H9 (cell line): ENCODE measurements at regions not wholly inside any gene's neighbourhood (a gene's known extent, or its start where the extent isn't known, plus 50 kb on each side); places are given as distances from the start of the nearest gene placed in this dataset.
"Not testable (repeated sequence)": the region's sequence is repeated elsewhere in the genome, so short reads cannot be mapped to it uniquely, and the experiment has no call there.

Experiments
- DNase-seq: peaks from one replicate; pipeline ENCODE4 v3.0.0-alpha.2; 2017
- H2AFZ ChIP-seq: one replicate; pipeline ENCODE4 v1.6.1; 2013; ENCODE audit warnings: mild to moderate bottlenecking, low read length, control low read depth, moderate library complexity
- H2AK5ac ChIP-seq: 2 replicates; pipeline ENCODE4 v1.6.1; 2013; ENCODE audit warnings: low read length, control low read depth, mixed read lengths; ENCODE audit not compliant: insufficient read length
- H2BK120ac ChIP-seq: one replicate; pipeline ENCODE4 v1.6.1; 2013; ENCODE audit warnings: low read depth, mild to moderate bottlenecking, low read length, control low read depth, inconsistent platforms; ENCODE audit not compliant: poor library complexity, severe bottlenecking
- H2BK12ac ChIP-seq: 2 replicates; pipeline ENCODE4 v1.6.1; 2013; ENCODE audit warnings: low read length, control low read depth, mixed read lengths, low read depth; ENCODE audit not compliant: insufficient read length
- H2BK15ac ChIP-seq: 2 replicates; pipeline ENCODE4 v1.6.1; 2013; ENCODE audit warnings: low read depth, low read length, control low read depth
- H2BK20ac ChIP-seq: one replicate; pipeline ENCODE4 v1.6.1; 2013; ENCODE audit warnings: low read depth, mild to moderate bottlenecking, low read length, control low read depth, inconsistent platforms; ENCODE audit not compliant: poor library complexity, severe bottlenecking
- H2BK5ac ChIP-seq: 2 replicates; pipeline ENCODE4 v1.6.1; 2013; ENCODE audit warnings: low read length, control low read depth, mixed read lengths; ENCODE audit not compliant: insufficient read length
- H3K14ac ChIP-seq: 2 replicates; pipeline ENCODE4 v1.6.1; 2013; ENCODE audit warnings: low read length, control low read depth; ENCODE audit not compliant: insufficient read depth
- H3K18ac ChIP-seq: 2 replicates; pipeline ENCODE4 v1.6.1; 2013; ENCODE audit warnings: low read depth, mild to moderate bottlenecking, mixed read lengths, low read length, control low read depth; ENCODE audit not compliant: insufficient read length
- H3K23ac ChIP-seq: 2 replicates; pipeline ENCODE4 v1.6.1; 2013; ENCODE audit warnings: low read length, control low read depth, mixed read lengths, low read depth; ENCODE audit not compliant: insufficient read length
- H3K23me2 ChIP-seq: 2 replicates; pipeline ENCODE4 v1.6.1; 2013; ENCODE audit warnings: low read depth, mild to moderate bottlenecking, mixed read lengths, low read length, control low read depth; ENCODE audit not compliant: insufficient read length, poor library complexity, severe bottlenecking
- H3K27ac ChIP-seq: 2 replicates; pipeline ENCODE4 v1.5.1; 2013; ENCODE audit warnings: low read length, control low read depth, mixed read lengths, low read depth; ENCODE audit not compliant: insufficient read length
- H3K27me3 ChIP-seq: 2 replicates; pipeline ENCODE4 v1.6.1; 2013; ENCODE audit warnings: low read length, control low read depth, inconsistent platforms; ENCODE audit not compliant: insufficient read depth
- H3K4ac ChIP-seq: 2 replicates; pipeline ENCODE4 v1.6.1; 2013; ENCODE audit warnings: low read depth, mild to moderate bottlenecking, control low read depth, inconsistent platforms, low read length, moderate library complexity
- H3K4me1 ChIP-seq: 2 replicates; pipeline ENCODE4 v1.6.1; 2013; ENCODE audit warnings: low read length, control low read depth, inconsistent platforms; ENCODE audit not compliant: insufficient read depth
- H3K4me2 ChIP-seq: 2 replicates; pipeline ENCODE4 v1.6.1; 2013; ENCODE audit warnings: low read length, control low read depth, mixed read lengths; ENCODE audit not compliant: insufficient read length, insufficient read depth
- H3K56ac ChIP-seq: 2 replicates; pipeline ENCODE4 v1.6.1; 2013; ENCODE audit warnings: low read depth, mild to moderate bottlenecking, mixed read lengths, low read length, control low read depth; ENCODE audit not compliant: insufficient read length
- H3K79me1 ChIP-seq: 2 replicates; pipeline ENCODE4 v1.6.1; 2013; ENCODE audit warnings: low read depth, mild to moderate bottlenecking, moderate library complexity, low read length, control low read depth, inconsistent platforms; ENCODE audit not compliant: insufficient read depth, poor library complexity, severe bottlenecking
- H3K79me2 ChIP-seq: 2 replicates; pipeline ENCODE4 v1.6.1; 2013; ENCODE audit warnings: low read length, control low read depth, inconsistent platforms; ENCODE audit not compliant: insufficient read depth
- H3K9ac ChIP-seq: 2 replicates; pipeline ENCODE4 v1.6.1; 2013; ENCODE audit warnings: low read length, control low read depth, mixed read lengths; ENCODE audit not compliant: insufficient read length; ENCODE audit errors: extremely low read depth
- H3K9me3 ChIP-seq: one replicate; pipeline ENCODE4 v1.6.1; 2013; ENCODE audit warnings: low read depth, low read length, inconsistent platforms; ENCODE audit not compliant: control insufficient read depth
- H3T11ph ChIP-seq: one replicate; pipeline ENCODE4 v1.6.1; 2013; ENCODE audit warnings: mild to moderate bottlenecking, low read length, control low read depth, inconsistent platforms
- H4K20me1 ChIP-seq: one replicate; pipeline ENCODE4 v1.6.1; 2013; ENCODE audit not compliant: control insufficient read depth, insufficient read length, insufficient read depth
- H4K5ac ChIP-seq: 2 replicates; pipeline ENCODE4 v1.6.1; 2013; ENCODE audit warnings: low read depth, mild to moderate bottlenecking, mixed read lengths, low read length, control low read depth; ENCODE audit not compliant: insufficient read length
- H4K8ac ChIP-seq: replicated peaks from 2 replicates; pipeline ENCODE4 v1.6.1; 2013; ENCODE audit warnings: low read length, control low read depth, mixed read lengths, low read depth; ENCODE audit not compliant: insufficient read length
- H4K91ac ChIP-seq: 2 replicates; pipeline ENCODE4 v1.6.1; 2013; ENCODE audit warnings: low read depth, mild to moderate bottlenecking, moderate library complexity, mixed read lengths, low read length, control low read depth; ENCODE audit not compliant: insufficient read length
- H3K27ac Mint-ChIP-seq, 3 experiments: 2 replicates in 2 of 3; 3 replicates in 1 of 3; pipeline ENCODE4 v1.8.0; 2020 to 2021; ENCODE audit warnings: mixed read lengths in 3 of 3, mild to moderate bottlenecking in 1 of 3, moderate library complexity in 1 of 3
- H3K27me3 Mint-ChIP-seq: 2 replicates; pipeline ENCODE4 v1.8.0; 2021; ENCODE audit warnings: low read depth, mild to moderate bottlenecking, moderate library complexity, mixed read lengths
- H3K36me3 Mint-ChIP-seq, 3 experiments: 2 replicates in 2 of 3; 3 replicates in 1 of 3; pipeline ENCODE4 v1.8.0; 2020 to 2021; ENCODE audit warnings: low read depth in 3 of 3, mixed read lengths in 3 of 3; ENCODE audit not compliant: insufficient read depth in 1 of 3
- H3K4me1 Mint-ChIP-seq, 2 experiments: 2 replicates each; pipeline ENCODE4 v1.8.0; 2020; ENCODE audit warnings: mixed read lengths in 2 of 2
- H3K4me3 Mint-ChIP-seq, 2 experiments: 2 replicates in 1 of 2; 3 replicates in 1 of 2; pipeline ENCODE4 v1.8.0; 2020 to 2021; ENCODE audit warnings: mild to moderate bottlenecking in 2 of 2, mixed read lengths in 2 of 2, moderate library complexity in 1 of 2
- H3K9me3 Mint-ChIP-seq, 2 experiments: 2 replicates in 1 of 2; 3 replicates in 1 of 2; pipeline ENCODE4 v1.8.0; 2020; ENCODE audit warnings: mild to moderate bottlenecking in 2 of 2, mixed read lengths in 2 of 2, moderate library complexity in 1 of 2
- WGBS: extraction: QIAGEN DNeasy Blood & Tissue Kit; methylation state at CpG from one replicate; pipeline ENCODE4 v1.1.7; 2013; ENCODE audit warnings: missing lambda C conversion rate, low lambda C conversion rate, mixed read lengths; ENCODE audit not compliant: insufficient read length; ENCODE audit errors: extremely low coverage; 5-methylcytosine and 5-hydroxymethylcytosine counted together

- H3K4me1 ChIP-seq, H3K27ac Mint-ChIP-seq, H3K14ac ChIP-seq, H2BK15ac ChIP-seq, H3K4me2 ChIP-seq, H3K23ac ChIP-seq, H2BK20ac ChIP-seq, H4K8ac ChIP-seq, H3K36me3 Mint-ChIP-seq, H3K9ac ChIP-seq, H3K9me3 ChIP-seq, H3K4ac ChIP-seq, H4K20me1 ChIP-seq, H3K79me1 ChIP-seq, H2BK120ac ChIP-seq, H3K9me3 Mint-ChIP-seq, H2AFZ ChIP-seq, H3K4me3 Mint-ChIP-seq, H3K18ac ChIP-seq, H3K27me3 Mint-ChIP-seq, DNase-seq, H2AK5ac ChIP-seq, H2BK12ac ChIP-seq, H3K56ac ChIP-seq, H3K27ac ChIP-seq, H2BK5ac ChIP-seq, H3K23me2 ChIP-seq, H4K5ac ChIP-seq, H4K91ac ChIP-seq, H3K4me1 Mint-ChIP-seq, H3T11ph ChIP-seq, H3K27me3 ChIP-seq, H3K79me2 ChIP-seq: not testable (repeated sequence)
- WGBS = no CpG with 5 or more reads among the region's 8 CpGs
Observed at GRCh38 chr9:64370344-64370743, 914.7 kb downstream of the FOXD4L5 start.

GRCh38 chr9:64369644-64370043, 915.4 kb downstream of the FOXD4L5 start:
- not testable (repeated sequence) for H4K5ac ChIP-seq, H2BK120ac ChIP-seq, H3K27me3 ChIP-seq, H3K27me3 Mint-ChIP-seq, H4K20me1 ChIP-seq, H4K8ac ChIP-seq, H3K23me2 ChIP-seq, H3K4me1 ChIP-seq, H3K56ac ChIP-seq, H3K18ac ChIP-seq, H3K27ac ChIP-seq, H3K4me1 Mint-ChIP-seq, H3K9ac ChIP-seq, H2BK20ac ChIP-seq, H3K79me2 ChIP-seq, H3K23ac ChIP-seq, H3K79me1 ChIP-seq, H3K9me3 Mint-ChIP-seq, H3K36me3 Mint-ChIP-seq, H3K4me3 Mint-ChIP-seq, H3T11ph ChIP-seq, H2BK5ac ChIP-seq, H3K27ac Mint-ChIP-seq, H3K14ac ChIP-seq, H4K91ac ChIP-seq, H2AFZ ChIP-seq, H2BK15ac ChIP-seq, H3K4me2 ChIP-seq, H3K9me3 ChIP-seq, H3K4ac ChIP-seq, H2AK5ac ChIP-seq, H2BK12ac ChIP-seq, DNase-seq
- WGBS = no CpG with 5 or more reads among the region's 31 CpGs
